DOHH2 (cell line): ENCODE measurements at regions not wholly inside any gene's neighbourhood (a gene's known extent, or its start where the extent isn't known, plus 50 kb on each side); places are given as distances from the start of the nearest gene placed in this dataset.

ENCODE experiments used
- H3F3A ChIP-seq: fragments of 200-600 bp; sonication (generic), shearing (Covaris generic); 2 replicates; pipeline ENCODE4 v1.6.0; 2016; ENCODE audit warnings: antibody characterized with exemption, mild to moderate bottlenecking; ENCODE audit not compliant: control insufficient read depth, insufficient read depth
- H3K27ac ChIP-seq: fragments of 200-600 bp; sonication (generic); 2 replicates; pipeline ENCODE4 v1.5.1; 2014; ENCODE audit warnings: low read depth, mild to moderate bottlenecking, low read length, moderate library complexity
- H3K27me3 ChIP-seq: fragments of 200-600 bp; sonication (generic); 2 replicates; pipeline ENCODE4 v1.6.1; 2014; ENCODE audit warnings: mild to moderate bottlenecking, low read length, mixed read lengths; ENCODE audit not compliant: control insufficient read depth
- H3K36me3 ChIP-seq: fragments of 200-600 bp; sonication (generic); 2 replicates; pipeline ENCODE4 v1.6.1; 2014; ENCODE audit warnings: mild to moderate bottlenecking, low read length, moderate library complexity, mixed read lengths; ENCODE audit not compliant: control insufficient read depth
- H3K4me1 ChIP-seq: fragments of 200-600 bp; sonication (generic); 2 replicates; pipeline ENCODE4 v1.6.1; 2014; ENCODE audit warnings: mild to moderate bottlenecking, low read length, mixed read lengths; ENCODE audit not compliant: control insufficient read depth
- H3K4me2 ChIP-seq: fragments of 200-600 bp; sonication (generic); 2 replicates; pipeline ENCODE4 v1.6.0; 2014; ENCODE audit warnings: mild to moderate bottlenecking, low read length, moderate library complexity
- H3K4me3 ChIP-seq: fragments of 200-600 bp; sonication (generic); 2 replicates; pipeline ENCODE4 v1.5.1; 2014; ENCODE audit warnings: mild to moderate bottlenecking, low read length, mixed read lengths
- H3K79me2 ChIP-seq: fragments of 200-600 bp; sonication (generic); 2 replicates; pipeline ENCODE4 v1.6.1; 2014; ENCODE audit warnings: mild to moderate bottlenecking, low read length, mixed read lengths; ENCODE audit not compliant: control insufficient read depth
- H3K9me2 ChIP-seq: fragments of 200-600 bp; sonication (generic); replicated peaks from 2 replicates; pipeline ENCODE4 v1.6.1; 2014; ENCODE audit warnings: mild to moderate bottlenecking, low read length, mixed read lengths; ENCODE audit not compliant: control insufficient read depth
- H3K9me3 ChIP-seq: fragments of 200-600 bp; sonication (generic); 2 replicates; pipeline ENCODE4 v1.6.1; 2014; ENCODE audit warnings: antibody characterized with exemption, low read length, mixed read lengths; ENCODE audit not compliant: control insufficient read depth, insufficient read depth
- H4K20me1 ChIP-seq: fragments of 200-600 bp; sonication (generic); 2 replicates; pipeline ENCODE4 v1.6.0; 2014; ENCODE audit warnings: low read depth, mild to moderate bottlenecking, antibody characterized with exemption, low read length, moderate library complexity; ENCODE audit not compliant: control insufficient read depth, insufficient read depth
- EZH2phosphoT487 ChIP-seq: fragments of 200-600 bp; sonication (generic); IDR thresholded peaks from 2 replicates; pipeline ENCODE4 v1.6.1; 2017; ENCODE audit warnings: borderline replicate concordance, mild to moderate bottlenecking, antibody characterized with exemption, low read length, moderate library complexity, mixed read lengths
- TF ChIP-seq, protein P1 (sequence below): fragments of 200-600 bp; sonication (generic); IDR thresholded peaks from one replicate; pipeline ENCODE4 v1.5.1; 2014; ENCODE audit warnings: antibody characterized with exemption, mild to moderate bottlenecking, low read depth, low read length; ENCODE audit not compliant: poor library complexity, severe bottlenecking

DNA sequence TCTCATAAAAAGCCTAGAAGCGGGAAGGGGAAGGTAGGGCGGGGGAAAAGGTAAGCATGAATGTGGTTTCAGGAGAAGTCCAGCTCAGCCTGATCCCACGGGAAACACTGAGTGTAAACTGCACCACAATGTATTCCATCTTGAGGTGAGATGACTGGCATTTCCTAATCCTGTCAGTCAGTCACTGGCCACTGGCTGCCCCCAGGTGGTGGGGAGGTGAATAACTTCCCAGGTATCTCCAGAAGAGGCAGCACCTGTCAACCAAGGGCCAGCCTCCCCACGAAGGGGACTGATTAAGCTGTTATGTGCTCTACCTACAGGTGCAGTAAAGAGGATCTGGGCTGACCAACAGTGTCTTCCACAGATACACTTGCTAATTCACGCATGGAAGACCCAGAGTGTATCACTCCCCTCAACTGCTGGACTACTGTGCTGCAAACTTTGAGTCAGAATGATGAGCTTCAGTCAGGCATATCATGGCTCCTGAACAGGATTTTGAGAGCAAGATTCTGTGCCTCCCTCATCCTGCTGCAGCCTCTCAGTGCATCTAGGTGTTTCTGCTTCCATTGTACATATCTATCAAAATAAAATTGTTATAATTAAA, 108.5 kb upstream of the CCL2 start:
- Histone ChIP-seq H3K27me3 (no peaks in the 10 kb centered on the region), H3K9me3 (no peaks in the 10 kb centered on the region), H3K4me1 (no peaks in the 10 kb centered on the region), H3K27ac (no peak overlapping the region), H3K36me3 (no peaks in the 10 kb centered on the region), H4K20me1 (no peaks in the 10 kb centered on the region), H3K79me2 (no peaks in the 10 kb centered on the region), H3K4me3 (no peak overlapping the region), H3F3A (no peaks in the 10 kb centered on the region), H3K9me2 (no peaks in the 10 kb centered on the region), H3K4me2 (no peak overlapping the region)
- no peak for TF ChIP-seq EZH2phosphoT487
- TF ChIP-seq, protein P1, sequence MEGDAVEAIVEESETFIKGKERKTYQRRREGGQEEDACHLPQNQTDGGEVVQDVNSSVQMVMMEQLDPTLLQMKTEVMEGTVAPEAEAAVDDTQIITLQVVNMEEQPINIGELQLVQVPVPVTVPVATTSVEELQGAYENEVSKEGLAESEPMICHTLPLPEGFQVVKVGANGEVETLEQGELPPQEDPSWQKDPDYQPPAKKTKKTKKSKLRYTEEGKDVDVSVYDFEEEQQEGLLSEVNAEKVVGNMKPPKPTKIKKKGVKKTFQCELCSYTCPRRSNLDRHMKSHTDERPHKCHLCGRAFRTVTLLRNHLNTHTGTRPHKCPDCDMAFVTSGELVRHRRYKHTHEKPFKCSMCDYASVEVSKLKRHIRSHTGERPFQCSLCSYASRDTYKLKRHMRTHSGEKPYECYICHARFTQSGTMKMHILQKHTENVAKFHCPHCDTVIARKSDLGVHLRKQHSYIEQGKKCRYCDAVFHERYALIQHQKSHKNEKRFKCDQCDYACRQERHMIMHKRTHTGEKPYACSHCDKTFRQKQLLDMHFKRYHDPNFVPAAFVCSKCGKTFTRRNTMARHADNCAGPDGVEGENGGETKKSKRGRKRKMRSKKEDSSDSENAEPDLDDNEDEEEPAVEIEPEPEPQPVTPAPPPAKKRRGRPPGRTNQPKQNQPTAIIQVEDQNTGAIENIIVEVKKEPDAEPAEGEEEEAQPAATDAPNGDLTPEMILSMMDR = peak; percentile 73

DNA sequence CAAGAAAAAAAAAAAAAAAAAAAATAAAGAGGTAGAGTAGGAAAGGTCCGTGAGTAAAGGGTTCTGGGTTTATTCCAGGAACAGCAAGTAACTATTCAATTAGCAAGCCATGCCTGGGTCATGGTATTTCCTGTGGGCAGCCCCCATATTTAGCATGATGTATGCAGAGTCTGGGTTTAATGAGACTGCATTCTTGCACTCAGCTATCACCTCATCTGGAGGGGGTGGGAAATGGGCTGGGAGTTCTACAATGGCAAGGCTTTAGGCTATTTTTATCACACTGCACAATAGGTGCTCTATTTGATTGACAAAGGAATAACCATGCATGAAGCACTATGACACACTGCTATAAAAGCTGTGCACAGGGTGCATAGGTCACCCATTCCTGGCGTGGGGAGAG, 104.0 kb upstream of the CCL2 start:
- Histone ChIP-seq H3K9me2 (no peaks in the 10 kb centered on the region), H3K4me3 (no peak overlapping the region), H3K36me3 (no peaks in the 10 kb centered on the region), H3K4me2 (no peak overlapping the region), H3K27ac (no peak overlapping the region), H3F3A (no peaks in the 10 kb centered on the region), H3K27me3 (no peaks in the 10 kb centered on the region), H4K20me1 (no peaks in the 10 kb centered on the region), H3K79me2 (no peaks in the 10 kb centered on the region), H3K4me1 (no peaks in the 10 kb centered on the region), H3K9me3 (no peaks in the 10 kb centered on the region)
- TF ChIP-seq, protein P1 = no peak
- TF ChIP-seq EZH2phosphoT487 = no peak

DNA sequence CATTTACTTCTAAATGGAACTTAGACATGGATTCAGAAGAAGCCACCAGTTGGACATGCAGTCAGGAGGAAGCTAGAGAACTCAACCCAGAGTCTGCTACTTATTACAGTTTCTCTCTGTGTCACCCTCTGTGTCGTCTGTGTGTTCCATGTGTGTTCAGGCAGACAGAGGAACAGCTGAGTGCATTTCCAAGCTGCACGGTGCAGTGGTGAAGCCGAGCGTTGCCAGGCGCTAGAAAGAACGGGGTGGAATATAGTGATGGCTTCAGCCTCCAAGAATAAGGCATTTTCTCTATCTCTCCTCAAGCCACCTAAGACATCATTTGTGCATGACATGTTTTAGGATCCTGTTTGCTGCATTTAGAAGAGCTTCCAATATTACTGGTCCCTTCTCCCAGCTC, 101.1 kb upstream of the CCL2 start:
- H3K27ac ChIP-seq = no peak overlapping the region
- H3K4me1 ChIP-seq = no peaks in the 10 kb centered on the region
- H3K4me2 ChIP-seq = no peak overlapping the region
- no peaks in the 10 kb centered on the region for H3K9me3 ChIP-seq
- no peaks in the 10 kb centered on the region for H3K36me3 ChIP-seq
- H3K27me3 ChIP-seq = no peaks in the 10 kb centered on the region
- no peaks in the 10 kb centered on the region for H3F3A ChIP-seq
- H3K4me3 ChIP-seq = no peak overlapping the region
- no peaks in the 10 kb centered on the region for H4K20me1 ChIP-seq
- H3K9me2 ChIP-seq = no peaks in the 10 kb centered on the region
- no peak for TF ChIP-seq EZH2phosphoT487
- TF ChIP-seq, protein P1 = no peak
- H3K79me2 ChIP-seq = no peaks in the 10 kb centered on the region
